Ovary (tissue), 3 donors: ENCODE measurements at regions not wholly inside any gene's neighbourhood (a gene's known extent, or its start where the extent isn't known, plus 50 kb on each side); places are given as distances from the start of the nearest gene placed in this dataset.

Experiments
- CTCF ChIP-seq, 3 donors: fragments of 450-650 bp in 2 of 3; fragments of 200-600 bp in 1 of 3; IDR thresholded peaks; one replicate each; pipeline versions ENCODE4 v1.5.1 to v1.8.0; 2016 to 2022; ENCODE audit warnings: antibody characterized with exemption in 3 of 3, mild to moderate bottlenecking in 1 of 3
- EP300 ChIP-seq: sonication (generic); formaldehyde crosslinking; IDR thresholded peaks from one replicate; pipeline ENCODE4 v1.6.1; 2017; ENCODE audit warnings: antibody characterized with exemption
- POLR2A ChIP-seq: fragments of 450-650 bp; IDR thresholded peaks from one replicate; pipeline ENCODE4 v1.6.1; 2017; ENCODE audit warnings: antibody characterized with exemption, mild to moderate bottlenecking, moderate library complexity
- donor health status: DM: no; HTN: no; CAD: no.

DNA sequence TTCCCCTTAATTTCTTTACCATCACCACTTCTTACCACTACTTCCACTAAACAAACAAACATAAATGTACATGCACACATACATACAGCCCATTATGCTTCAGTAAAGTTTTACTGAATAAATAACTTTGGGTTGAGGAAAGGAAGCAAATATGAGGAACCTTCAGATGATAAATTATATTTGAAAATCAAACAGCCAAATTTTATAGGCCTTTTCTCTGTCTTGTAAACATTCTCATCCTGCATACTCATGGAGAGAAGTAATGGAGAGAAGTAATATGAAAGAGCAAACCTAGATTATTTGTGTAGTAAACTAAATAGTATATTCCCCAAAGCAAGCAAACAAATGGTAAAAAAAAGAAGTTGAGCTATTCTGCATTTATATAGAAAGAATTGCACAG is 658.3 kb upstream of the RORB start:
- TF ChIP-seq POLR2A: no peak
- no peak for TF ChIP-seq CTCF (IDR thresholded peaks at IDR 0.05)
- TF ChIP-seq EP300: no peak
